Inferior parietal cortex (tissue), 1 donor: ENCODE measurements at regions not wholly inside any gene's neighbourhood (a gene's known extent, or its start where the extent isn't known, plus 50 kb on each side); places are given as distances from the start of the nearest gene placed in this dataset.

Experiments
- DNase-seq: peaks from one replicate; pipeline ENCODE4 v3.0.0-alpha.2; 2016; ENCODE audit errors: extremely low spot score

DNA sequence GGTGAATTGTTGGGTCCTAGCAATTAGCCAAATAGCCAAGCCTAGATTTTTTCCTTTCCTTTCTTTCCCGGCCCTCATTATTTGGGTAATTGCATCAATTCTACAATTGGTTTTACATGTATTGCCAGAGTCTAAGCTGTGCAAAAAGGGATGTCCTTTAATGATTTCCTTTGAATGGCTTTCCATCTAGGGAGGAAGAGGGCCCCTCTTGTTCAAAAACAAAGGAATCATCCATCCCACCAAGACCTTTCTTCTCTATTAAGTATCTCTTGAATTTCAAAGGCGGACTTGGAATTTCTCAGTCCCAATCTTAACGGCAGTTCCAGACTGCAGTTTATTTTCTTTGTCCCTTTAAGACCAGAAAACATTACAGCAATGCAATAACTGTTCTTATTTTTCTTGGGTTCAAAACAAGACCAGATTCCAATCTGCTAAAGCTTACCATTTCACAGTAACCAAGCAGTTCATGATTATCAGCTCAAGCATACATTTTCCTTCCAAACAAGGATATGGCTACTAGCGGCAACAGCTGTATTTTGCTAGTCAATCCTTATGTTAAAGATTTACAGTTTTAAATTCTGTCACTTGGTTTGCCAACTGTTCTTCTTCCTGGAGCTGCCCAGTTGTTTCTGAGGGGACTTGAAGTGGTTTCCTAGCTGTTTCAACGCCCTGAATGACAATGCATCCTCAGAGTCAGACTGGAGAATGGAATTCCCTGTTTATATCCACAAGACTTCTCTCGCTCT is 91.4 kb upstream of the LRIG1 start:
- DNase-seq, result no peak

DNA sequence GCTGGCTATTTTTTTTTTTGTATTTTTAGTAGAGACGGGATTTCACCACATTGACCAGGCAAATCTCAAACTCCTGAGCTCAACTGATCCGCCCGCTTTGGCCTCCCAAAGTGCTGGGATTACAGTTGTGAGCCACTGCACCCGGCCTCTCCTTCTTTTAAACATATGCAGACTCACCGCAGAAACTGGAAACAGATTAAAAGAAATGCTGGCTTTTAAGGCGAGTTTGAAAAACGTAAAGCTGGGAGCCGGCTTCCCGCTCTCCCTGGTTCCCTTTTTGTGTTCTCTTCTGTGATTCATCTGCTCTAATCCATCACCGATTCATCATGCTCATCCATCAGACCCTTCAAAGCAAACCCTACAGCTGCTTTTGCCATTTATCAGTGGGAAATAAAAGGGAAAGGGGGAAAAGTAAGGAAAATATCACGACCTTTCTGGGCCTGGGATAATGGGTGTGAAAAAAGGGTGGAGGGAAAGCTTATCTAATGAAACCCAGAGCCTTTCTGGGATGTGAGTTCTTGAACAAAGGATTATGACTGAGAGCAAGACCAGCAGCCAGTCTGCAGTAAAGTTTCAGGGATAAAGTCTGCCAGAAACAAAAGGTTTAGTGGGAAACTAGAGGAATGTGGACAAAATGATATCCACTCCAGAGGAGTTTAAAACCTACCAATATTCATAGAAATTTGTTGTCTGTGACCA is 92.3 kb upstream of the LRIG1 start:
- no peak for DNase-seq

DNA sequence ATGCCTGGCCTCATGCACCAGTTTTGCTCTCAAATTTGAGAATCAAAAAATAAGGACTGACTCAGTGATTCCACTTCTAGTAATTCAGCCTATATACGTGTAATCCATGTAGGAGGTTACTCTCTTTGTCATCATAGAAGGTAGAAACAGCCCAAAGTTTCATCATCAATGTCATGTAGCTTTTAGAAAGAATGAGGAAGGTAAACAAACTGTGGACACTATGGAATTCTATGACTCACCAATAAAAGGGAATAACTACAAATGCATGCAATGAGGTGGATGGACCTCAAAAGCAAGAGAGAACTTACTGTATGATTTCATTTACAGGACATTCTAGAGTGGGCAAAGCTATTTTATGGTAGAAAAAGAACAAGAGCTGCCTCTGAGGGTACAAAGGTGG is 93.2 kb upstream of the LRIG1 start:
- no peak for DNase-seq

- DNase-seq, result no peak
Observed at GRCh38 chr3:66597308-66597863, 96.6 kb upstream of the LRIG1 start.

- DNase-seq, result no peak
Observed at GRCh38 chr3:66598168-66598567, 97.3 kb upstream of the LRIG1 start.

- DNase-seq, result no peak
Observed at GRCh38 chr3:66602237-66602636, 101.4 kb upstream of the LRIG1 start.

- DNase-seq, result no peak
Observed at GRCh38 chr3:66602691-66603090, 101.9 kb upstream of the LRIG1 start.

GRCh38 chr3:66603151-66603611 is 102.4 kb upstream of the LRIG1 start:
- DNase-seq, result no peak

GRCh38 chr3:66604481-66604880 is 103.7 kb upstream of the LRIG1 start:
- DNase-seq, result no peak

GRCh38 chr3:66606126-66606525 is 105.3 kb upstream of the LRIG1 start:
- no peak for DNase-seq

DNA sequence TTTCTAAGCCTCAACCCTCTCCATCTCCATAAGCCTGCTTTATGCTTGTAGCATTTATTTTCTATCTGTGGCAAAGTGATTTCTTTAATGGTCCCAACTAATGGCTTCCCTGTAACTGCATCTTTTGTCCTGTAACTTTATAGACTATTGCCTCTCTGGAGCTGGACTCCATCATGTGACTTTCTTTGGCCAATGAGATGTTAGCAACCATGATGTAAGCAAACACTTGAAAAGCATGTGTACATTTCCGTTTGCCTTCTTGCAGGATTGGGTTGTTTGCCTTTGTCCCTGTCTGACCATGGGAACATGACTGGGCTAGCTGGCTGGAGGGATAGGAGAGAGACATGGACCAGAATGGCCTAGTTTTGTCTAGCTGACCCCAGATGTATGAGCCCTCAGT is 106.0 kb upstream of the LRIG1 start:
- no peak for DNase-seq

- DNase-seq, result no peak
Observed at GRCh38 chr3:66609660-66610561, 109.1 kb upstream of the LRIG1 start.

GRCh38 chr3:66610562-66610909 is 109.7 kb upstream of the LRIG1 start:
- DNase-seq, result no peak

DNA sequence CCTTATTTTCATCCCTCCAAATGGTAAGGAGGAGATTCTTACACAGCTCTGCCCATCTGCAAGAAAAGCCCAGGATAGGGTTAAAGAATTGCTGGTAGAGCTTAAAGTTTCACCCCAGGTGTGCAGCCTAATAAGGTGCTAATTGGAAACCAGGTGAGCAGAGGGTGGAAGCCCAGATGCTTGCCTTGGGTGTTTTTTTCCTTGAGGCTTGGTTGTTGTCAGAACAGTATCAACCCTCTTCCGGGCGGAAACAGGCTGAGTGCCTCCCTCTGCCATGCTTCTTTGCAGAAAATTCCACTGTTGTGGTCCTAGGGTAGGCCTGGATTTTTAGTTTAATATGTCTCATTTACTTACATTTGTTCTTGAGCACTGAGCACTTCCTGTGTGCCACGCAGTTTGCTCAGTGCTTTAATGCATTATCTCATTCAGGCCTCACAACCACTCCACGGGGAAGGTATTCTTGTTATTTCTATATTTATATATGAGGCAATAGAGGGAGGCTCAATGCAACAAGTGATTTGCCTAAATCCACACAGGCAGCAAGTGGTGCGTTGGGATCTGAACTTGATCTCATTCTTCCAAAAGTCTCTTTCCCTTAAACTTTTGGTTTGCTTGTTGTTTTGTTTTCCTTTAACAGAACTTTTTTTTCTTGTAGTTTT is 115.0 kb upstream of the LRIG1 start:
- DNase-seq, result no peak

GRCh38 chr3:66617351-66617750 is 116.5 kb upstream of the LRIG1 start:
- DNase-seq, result no peak

DNA sequence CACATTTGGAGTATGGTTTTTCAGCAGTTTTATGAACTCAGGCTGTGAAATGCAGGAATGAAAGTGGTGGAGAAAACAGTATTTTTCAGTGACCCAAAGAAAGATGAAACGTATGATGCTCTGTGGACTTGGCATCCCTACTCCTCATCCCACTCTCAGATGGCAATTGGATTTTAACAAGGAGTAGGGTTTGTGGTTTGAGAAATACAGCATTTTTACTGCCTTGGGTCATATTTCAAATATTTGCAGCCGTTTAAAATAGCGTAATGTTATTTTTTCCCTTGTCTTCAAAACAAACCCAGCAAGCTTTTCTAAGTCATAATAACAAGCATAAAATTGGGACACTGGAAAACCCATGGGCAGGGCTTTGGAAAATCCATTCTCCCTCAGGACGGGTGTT is 117.2 kb upstream of the LRIG1 start:
- DNase-seq, result no peak

DNA sequence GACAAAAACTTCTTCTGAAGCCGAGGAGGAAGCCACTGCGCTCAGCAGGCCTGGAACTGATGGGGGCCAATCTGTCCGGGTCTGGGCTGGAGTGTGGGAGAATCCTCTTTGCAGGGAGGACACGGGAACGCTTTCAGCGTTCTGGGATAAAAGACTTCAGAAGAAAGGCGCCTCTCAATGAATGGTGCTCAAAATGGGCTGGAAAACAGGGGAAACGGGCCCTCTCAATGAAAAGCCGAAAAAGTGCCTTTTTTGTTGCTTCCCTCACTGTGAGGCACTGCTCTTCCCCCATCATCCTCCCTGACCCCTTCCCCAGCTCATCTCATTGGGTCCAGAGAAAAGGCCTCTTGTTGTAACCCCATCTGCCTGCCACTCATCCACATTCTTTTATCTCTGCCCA is 119.5 kb upstream of the LRIG1 start:
- no peak for DNase-seq

- no peak for DNase-seq
Observed at GRCh38 chr3:66622756-66623457, 122.1 kb upstream of the LRIG1 start.

- no peak for DNase-seq
Observed at GRCh38 chr3:66625505-66626216, 124.8 kb upstream of the LRIG1 start.
